KOPT-K1 (cell line): ENCODE measurements at regions not wholly inside any gene's neighbourhood (a gene's known extent, or its start where the extent isn't known, plus 50 kb on each side); places are given as distances from the start of the nearest gene placed in this dataset.

Experiments
- H3K27ac ChIP-seq: fragments of 200-600 bp; sonication (generic); 2 replicates; pipeline ENCODE4 v1.5.1; 2016; ENCODE audit warnings: antibody characterized with exemption, mild to moderate bottlenecking, low read depth, low read length; ENCODE audit not compliant: poor library complexity, severe bottlenecking
- H3K36me3 ChIP-seq: fragments of 200-600 bp; sonication (generic); 2 replicates; pipeline ENCODE4 v1.5.1; 2017; ENCODE audit warnings: antibody characterized with exemption, mild to moderate bottlenecking, low read length, moderate library complexity; ENCODE audit not compliant: insufficient read depth
- H3K9me3 ChIP-seq: fragments of 200-600 bp; sonication (generic); 2 replicates; pipeline ENCODE4 v1.5.1; 2017; ENCODE audit warnings: antibody characterized with exemption, low read length, mild to moderate bottlenecking; ENCODE audit not compliant: insufficient read depth, poor library complexity, severe bottlenecking

GRCh38 chr12:43169115-43169681, 382.8 kb downstream of the ADAMTS20 start:
- no peak overlapping the region for H3K27ac ChIP-seq
- H3K36me3 ChIP-seq, result no peaks in the 10 kb centered on the region
- H3K9me3 ChIP-seq, result no peaks in the 10 kb centered on the region

DNA sequence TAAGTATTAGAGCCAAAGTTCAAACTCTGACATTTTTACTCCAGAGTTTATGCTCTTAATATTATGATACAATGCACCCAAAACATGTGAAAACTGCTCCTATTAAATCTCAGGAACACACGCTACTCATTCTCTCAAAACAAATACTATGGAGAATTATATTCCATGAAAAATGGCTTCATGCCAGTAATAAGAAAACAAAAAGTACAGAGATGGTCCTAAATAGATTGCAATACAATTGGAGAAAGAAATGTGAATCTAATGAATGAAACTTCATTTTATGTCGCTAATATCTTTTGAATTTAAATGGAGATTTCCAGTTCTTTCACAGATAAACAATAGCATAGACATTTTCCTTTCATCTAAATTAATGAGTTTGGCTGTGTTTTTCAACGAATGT, 384.3 kb downstream of the ADAMTS20 start:
- H3K9me3 ChIP-seq, result no peaks in the 10 kb centered on the region
- H3K36me3 ChIP-seq, result no peaks in the 10 kb centered on the region
- H3K27ac ChIP-seq, result no peak overlapping the region

DNA sequence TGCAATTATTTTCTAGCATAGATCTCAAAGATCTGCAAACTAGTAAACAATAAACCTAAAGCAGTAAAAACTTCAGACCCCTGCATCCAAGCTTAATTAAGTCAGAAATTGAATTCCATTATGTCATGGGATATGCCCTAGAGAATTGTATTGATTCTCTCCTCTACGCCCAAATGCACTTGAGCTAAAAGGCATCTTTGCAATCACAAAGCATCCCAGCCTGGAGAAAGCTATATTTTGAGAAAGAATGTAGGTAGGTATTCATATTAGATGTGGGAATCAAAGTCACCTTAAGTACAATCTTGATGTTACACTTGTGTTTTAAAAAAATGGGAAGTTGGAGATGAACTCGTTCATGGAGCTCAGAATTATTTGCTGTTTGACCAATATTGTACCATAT, 386.7 kb downstream of the ADAMTS20 start:
- H3K27ac ChIP-seq, result no peak overlapping the region
- H3K9me3 ChIP-seq, result no peaks in the 10 kb centered on the region

DNA sequence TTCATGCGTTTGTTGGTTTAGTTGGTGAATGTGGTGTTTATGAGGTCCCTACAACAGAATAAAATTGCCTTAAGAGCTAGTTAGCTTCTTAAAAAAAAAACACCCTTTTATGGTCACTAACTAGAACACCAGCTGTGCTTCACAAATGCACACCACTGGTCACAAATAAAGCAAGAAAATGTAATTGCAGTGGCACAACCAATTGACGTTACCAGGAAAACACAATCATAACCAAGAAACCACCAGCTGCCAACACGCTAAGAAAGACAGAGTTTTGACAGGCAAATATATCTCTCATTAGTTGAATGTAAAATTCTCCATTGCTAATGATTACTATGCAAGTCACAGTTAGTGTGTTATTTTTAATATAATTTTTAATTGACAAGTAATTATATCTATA, 389.9 kb downstream of the ADAMTS20 start:
- H3K36me3 ChIP-seq, result no peaks in the 10 kb centered on the region
- no peak overlapping the region for H3K27ac ChIP-seq
- H3K9me3 ChIP-seq, result no peaks in the 10 kb centered on the region

More for the DNA sequence above, 386.7 kb downstream of the ADAMTS20 start:
- H3K36me3 ChIP-seq, result no peaks in the 10 kb centered on the region

DNA sequence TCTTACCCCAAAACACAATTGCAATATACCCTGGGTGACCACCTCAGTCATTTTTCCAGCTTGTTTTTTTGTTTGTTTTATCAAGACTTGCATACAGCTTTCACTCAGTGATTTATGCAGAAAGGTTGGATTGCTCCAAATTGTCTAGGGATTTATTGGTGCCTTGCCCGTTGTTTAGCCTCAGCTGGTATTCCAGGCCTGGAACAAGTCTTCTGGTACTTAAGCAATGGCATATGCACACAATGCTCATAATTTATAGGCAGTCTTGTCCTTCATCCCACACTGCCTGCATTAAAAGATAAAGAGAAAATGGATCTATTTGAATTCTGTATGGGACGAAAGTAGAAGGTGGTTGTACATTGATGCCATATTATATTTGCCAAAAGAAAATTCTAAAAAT, 392.5 kb downstream of the ADAMTS20 start:
- H3K9me3 ChIP-seq, result no peaks in the 10 kb centered on the region
- H3K27ac ChIP-seq, result no peak overlapping the region
- H3K36me3 ChIP-seq, result no peaks in the 10 kb centered on the region

DNA sequence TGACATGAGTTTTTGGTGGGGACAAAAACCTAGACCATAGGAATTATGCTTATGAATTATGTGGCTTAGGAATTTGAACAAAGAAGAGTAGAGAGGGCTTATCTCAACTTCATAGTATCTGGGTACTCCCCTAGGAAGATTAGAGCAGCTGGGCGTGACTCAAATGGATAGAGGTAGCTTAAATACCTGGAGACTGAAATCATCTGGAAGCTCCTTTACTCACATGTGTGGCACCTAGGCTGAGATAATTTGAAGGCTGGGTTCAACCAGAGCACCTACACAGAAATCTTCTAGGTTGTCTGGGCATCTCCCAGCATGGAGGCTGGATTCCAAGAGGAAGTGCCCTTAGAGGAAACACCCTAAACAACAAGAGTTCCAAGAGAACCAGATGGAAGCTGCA, 393.9 kb downstream of the ADAMTS20 start:
- Histone ChIP-seq H3K9me3 (no peaks in the 10 kb centered on the region), H3K36me3 (no peaks in the 10 kb centered on the region), H3K27ac (no peak overlapping the region)

DNA sequence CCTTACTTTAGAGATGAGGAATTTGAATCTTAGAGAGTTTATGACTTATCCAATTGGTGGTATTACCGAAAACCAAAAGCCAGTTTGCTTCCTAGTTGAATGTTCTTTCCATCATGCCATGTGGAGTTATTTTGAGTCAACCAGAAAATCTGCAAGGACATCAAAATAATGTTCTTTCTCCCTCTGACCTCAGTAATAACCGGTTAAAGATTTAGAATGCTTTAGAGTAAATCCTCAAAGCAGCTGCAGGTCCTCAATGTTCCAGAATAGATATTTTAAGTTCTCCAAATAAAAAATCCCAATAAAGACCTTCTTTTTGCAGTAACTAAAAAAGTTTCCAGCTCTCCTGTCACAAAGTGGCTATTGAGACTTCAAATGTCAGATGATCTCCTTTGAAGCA, 396.6 kb downstream of the ADAMTS20 start:
- Histone ChIP-seq H3K9me3 (no peaks in the 10 kb centered on the region), H3K27ac (no peak overlapping the region), H3K36me3 (no peaks in the 10 kb centered on the region)

GRCh38 chr12:43154498-43155045, 397.4 kb downstream of the ADAMTS20 start:
- H3K36me3 ChIP-seq, result no peaks in the 10 kb centered on the region
- no peak overlapping the region for H3K27ac ChIP-seq
- no peaks in the 10 kb centered on the region for H3K9me3 ChIP-seq

DNA sequence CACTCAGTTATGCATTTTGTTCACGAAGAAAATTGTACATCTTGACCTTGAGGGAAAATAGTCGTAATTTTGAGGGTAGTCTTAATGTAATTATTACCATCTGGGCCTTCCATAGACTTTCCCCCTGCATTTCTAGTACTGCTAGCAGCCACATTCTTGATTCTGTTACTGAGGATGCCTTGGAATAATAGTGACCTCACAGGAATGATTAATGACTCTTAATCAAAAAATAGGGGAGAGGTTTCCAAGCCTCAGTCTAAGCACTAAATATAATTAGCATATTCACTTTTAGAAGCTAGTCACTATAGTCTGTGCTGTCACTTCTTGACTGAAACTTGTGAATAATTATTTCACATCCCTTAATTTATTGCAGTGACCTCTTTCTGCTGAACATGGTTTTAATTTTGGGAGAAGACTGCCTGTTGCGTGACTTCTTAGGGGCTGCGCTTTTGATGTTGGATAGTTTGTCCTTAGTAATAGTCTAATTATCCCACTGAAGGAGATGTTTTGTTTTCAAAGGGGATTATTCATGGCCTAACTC, 400.5 kb downstream of the ADAMTS20 start:
- Histone ChIP-seq H3K36me3 (no peaks in the 10 kb centered on the region), H3K27ac (no peak overlapping the region), H3K9me3 (no peaks in the 10 kb centered on the region)

DNA sequence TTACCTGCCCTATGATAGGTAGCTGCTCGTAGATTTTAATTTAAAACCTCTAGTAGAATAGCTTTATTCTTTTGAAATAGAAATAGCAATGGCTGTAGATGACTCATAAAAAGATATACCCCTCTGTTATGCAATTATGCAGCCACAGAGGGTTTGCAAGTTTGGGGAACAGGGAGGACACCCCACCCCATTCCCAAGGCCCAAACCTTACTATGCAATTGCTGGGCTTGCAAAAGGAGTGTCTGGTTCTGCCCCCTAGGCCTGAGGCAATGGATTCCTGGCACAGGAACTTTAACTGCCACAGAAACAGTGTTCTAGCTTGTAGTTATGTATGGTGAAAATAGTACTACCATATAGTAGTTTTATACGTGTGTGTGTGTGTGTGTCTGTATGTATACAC, 403.3 kb downstream of the ADAMTS20 start:
- Histone ChIP-seq H3K27ac (no peak overlapping the region), H3K9me3 (no peaks in the 10 kb centered on the region), H3K36me3 (no peaks in the 10 kb centered on the region)

GRCh38 chr12:43147878-43148277, 404.1 kb downstream of the ADAMTS20 start:
- H3K27ac ChIP-seq, result no peak overlapping the region
- no peaks in the 10 kb centered on the region for H3K9me3 ChIP-seq
- no peaks in the 10 kb centered on the region for H3K36me3 ChIP-seq

DNA sequence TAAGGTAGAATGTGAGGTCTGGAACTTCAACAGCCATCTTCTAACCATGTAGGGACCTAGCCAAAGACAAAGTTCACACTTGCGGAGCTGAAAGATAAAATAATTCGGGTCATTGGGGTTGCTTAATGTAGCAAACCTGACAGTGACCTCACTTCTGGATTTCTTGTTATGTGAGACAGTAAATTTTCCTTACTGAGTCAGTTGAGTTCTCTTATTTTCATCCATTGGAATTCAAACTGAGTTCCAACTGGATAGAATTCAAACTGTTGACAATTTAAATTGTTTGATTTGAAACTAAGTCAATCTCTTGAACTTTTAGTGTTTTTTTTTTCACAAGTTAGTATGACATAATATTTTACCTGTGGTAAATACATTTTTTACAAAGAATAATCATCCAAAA, 406.5 kb downstream of the ADAMTS20 start:
- Histone ChIP-seq H3K36me3 (no peaks in the 10 kb centered on the region), H3K27ac (no peak overlapping the region), H3K9me3 (no peaks in the 10 kb centered on the region)

DNA sequence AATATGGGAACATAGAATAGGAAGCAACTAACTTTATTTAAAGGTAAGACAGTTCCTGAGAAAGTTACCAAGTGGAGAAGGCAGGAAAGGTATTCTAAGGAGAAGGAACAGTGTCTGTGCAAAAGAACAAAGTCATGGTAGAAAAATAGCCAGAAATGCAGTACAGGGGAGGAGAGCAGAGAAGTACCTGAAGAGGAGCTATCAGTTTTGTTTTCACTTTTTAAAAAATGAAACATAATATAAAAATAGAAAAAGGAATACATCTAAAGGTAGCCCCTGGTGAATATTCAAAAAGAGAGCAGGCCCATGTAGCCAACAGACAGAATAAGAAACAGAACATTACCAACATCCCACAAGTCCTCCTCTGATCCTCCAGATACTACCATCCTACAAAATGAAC, 408.7 kb downstream of the ADAMTS20 start:
- H3K36me3 ChIP-seq, result no peaks in the 10 kb centered on the region
- no peak overlapping the region for H3K27ac ChIP-seq
- H3K9me3 ChIP-seq, result no peaks in the 10 kb centered on the region

- Histone ChIP-seq H3K27ac (no peak overlapping the region), H3K36me3 (no peaks in the 10 kb centered on the region), H3K9me3 (no peaks in the 10 kb centered on the region)
Measured at GRCh38 chr12:43132291-43132690, 419.7 kb downstream of the ADAMTS20 start.

DNA sequence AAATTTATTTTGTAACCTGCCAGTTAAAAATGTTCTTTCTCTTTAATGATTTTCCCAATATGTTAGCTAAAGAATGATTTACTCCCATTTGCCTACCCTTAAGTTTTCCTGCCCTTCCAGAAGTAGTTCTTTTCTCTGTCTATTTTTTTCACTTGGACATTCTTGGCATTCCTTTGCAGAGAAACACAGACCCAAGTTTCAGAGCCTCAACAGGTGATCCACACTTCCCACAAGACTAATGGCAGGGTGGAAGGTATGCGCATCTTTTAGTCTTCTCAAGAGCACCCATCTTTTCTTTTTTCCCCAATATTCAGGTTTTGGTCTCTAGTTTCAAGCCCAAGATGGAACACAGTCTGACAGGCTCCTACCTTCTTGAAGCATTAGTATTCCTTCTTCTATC, 420.7 kb downstream of the ADAMTS20 start:
- no peak overlapping the region for H3K27ac ChIP-seq
- no peaks in the 10 kb centered on the region for H3K36me3 ChIP-seq
- H3K9me3 ChIP-seq, result no peaks in the 10 kb centered on the region

DNA sequence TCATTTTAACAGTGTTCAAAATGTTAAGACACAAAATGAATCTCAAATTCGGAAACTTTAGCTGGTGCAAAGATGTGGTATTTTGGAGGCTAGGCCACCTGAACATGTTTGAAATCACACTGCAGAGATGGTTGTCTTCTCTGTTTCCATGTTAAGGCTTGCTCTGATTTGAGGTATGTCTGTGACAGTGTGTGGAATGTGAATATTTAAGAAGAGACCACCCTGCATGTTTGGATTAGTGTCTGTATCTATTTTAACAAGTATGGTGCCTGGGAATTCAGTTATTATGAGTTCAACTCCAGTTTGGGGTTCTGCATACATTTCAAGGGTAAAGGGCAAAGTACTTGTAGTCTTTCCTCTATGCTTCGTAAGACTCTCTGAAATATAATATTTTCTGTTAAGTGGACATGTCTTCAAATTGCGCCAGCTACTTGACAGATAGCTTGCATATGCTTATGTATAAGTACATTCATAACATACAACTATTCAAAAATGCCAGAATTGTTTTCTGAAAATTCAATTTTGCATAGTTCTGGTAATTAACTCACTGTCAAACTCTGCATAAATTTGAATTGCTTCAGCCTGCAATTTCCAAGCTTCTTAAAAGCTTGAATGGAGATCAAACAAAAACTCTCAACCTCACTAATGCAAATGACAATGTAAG, 424.0 kb downstream of the ADAMTS20 start:
- no peak overlapping the region for H3K27ac ChIP-seq
- H3K36me3 ChIP-seq, result no peaks in the 10 kb centered on the region
- H3K9me3 ChIP-seq, result no peaks in the 10 kb centered on the region
